HEK293T (cell line): ENCODE measurements at regions not wholly inside any gene's neighbourhood (a gene's known extent, or its start where the extent isn't known, plus 50 kb on each side); places are given as distances from the start of the nearest gene placed in this dataset.

Source experiments
- FOXA1 ChIP-seq: fragments of 450-650 bp; IDR thresholded peaks from 2 replicates; pipeline ENCODE4 v1.6.1; 2016; ENCODE audit warnings: mild to moderate bottlenecking
- FOXM1 ChIP-seq: fragments of 450-650 bp; IDR thresholded peaks from 2 replicates; pipeline ENCODE4 v1.6.1; 2017; ENCODE audit warnings: mild to moderate bottlenecking, borderline replicate concordance
- HDGF ChIP-seq: fragments of 450-650 bp; IDR thresholded peaks from 2 replicates; pipeline ENCODE4 v1.6.1; 2017; ENCODE audit warnings: antibody characterized with exemption, borderline replicate concordance
- SP1 ChIP-seq: fragments of 450-650 bp; IDR thresholded peaks from 2 replicates; pipeline ENCODE4 v1.6.1; 2017
- SUZ12 ChIP-seq: fragments of 450-650 bp; IDR thresholded peaks from 2 replicates; pipeline ENCODE4 v1.6.1; 2016; ENCODE audit warnings: mild to moderate bottlenecking
- TARDBP ChIP-seq: fragments of 450-650 bp; IDR thresholded peaks from 2 replicates; pipeline ENCODE4 v1.6.1; 2016

GRCh38 chr17:56694825-56695224 is 101.3 kb downstream of the NOG start:
- TF ChIP-seq FOXA1 (no peak), SUZ12 (no peak), FOXM1 (no peak), HDGF (no peak), SP1 (no peak), TARDBP (no peak)
